NCI-H2227 (cell line): ENCODE measurements at regions not wholly inside any gene's neighbourhood (a gene's known extent, or its start where the extent isn't known, plus 50 kb on each side); places are given as distances from the start of the nearest gene placed in this dataset.
"Not testable (repeated sequence)": the region's sequence is repeated elsewhere in the genome, so short reads cannot be mapped to it uniquely, and the experiment has no call there.

Experiments
- DNase-seq: peaks from one replicate; lab custom pipeline; 2025; ENCODE audit not compliant: unreplicated experiment; lab: John Stamatoyannopoulos, UW

DNA sequence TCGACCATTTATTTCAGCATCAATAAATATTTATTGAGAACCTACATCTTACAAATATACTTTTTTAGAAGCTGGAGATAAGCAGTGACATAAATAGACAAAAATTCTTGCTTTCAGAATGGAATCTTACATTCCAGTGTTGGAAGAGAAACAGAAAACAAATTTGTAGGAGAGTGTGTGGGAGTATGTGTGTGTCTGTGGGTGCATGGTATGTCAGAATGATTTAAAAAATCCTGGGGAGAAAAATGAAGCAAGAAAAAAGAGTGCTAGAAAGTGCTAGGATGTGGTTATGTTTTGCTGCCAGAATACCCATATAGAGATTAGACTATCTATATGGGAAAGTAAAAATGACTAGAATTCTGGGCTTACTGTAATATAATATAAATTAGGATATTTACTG is 561.7 kb upstream of the SGO1 start:
- no peak for DNase-seq

DNA sequence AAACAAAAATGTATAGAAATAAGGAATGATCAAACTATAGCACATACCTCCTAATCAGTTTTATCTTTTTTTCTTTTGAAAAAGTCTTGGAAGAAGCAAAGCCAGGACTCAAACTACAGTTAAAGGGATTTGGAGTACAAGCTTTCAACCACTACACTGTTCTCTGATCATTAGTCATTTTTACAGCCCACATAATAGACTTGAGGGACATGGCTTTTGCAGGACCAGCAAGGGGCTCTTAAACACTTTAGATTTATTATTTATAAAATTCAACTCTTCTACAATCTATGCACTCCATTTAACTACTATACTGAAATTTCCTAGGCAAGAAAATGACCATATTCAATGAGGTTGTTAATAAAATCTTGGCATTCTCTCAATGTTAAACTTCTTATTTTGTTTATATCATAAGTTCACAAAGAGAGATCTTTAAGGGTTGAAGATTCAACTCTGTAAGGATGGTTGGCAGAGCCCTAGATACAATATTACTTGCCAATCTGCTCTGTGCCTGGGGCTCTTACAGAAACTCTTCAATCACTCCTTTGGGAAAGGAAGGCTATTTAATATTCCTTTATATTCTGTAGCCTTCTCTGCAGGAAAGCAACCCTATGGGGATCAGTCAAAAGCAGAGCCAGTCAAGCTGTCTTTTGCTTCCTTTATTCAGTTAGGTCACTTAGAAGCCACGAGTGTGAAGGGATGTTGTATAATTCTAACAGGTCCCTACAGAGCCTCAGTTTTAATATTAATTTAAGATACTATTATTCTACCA is 557.7 kb upstream of the SGO1 start:
- DNase-seq = no peak

DNA sequence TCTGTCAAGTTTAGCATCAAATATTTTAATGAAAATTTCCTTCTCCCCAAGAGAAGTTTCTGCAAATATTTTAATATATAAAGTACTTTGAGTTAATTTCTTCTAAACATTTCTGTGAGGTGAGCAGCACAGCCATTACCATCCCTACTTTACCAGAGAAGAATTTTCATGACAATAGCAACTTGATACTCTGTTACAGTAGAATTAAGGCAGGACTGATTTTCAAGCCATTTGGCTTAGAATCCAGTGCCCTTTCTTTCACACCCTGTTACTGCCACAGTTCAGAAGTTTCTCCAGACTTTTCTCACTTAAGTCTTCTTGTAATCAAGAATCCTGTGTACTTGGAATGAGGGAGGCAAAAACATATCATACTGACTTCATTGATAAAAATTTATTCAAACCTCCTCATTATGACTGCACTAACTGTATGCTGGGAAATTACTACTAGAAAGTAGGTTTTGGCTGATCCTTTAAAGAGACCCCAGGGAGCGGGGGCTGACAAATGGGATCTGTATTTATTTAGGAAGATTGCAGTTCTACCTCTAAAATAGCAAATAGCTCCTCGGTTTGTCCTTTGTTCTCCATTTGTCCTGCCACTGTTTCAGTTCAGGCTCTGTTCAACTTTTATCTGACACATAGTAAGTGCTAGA is 557.0 kb upstream of the SGO1 start:
- DNase-seq = no peak

GRCh38 chr3:20741381-20741780 is 555.4 kb upstream of the SGO1 start:
- no peak for DNase-seq

DNA sequence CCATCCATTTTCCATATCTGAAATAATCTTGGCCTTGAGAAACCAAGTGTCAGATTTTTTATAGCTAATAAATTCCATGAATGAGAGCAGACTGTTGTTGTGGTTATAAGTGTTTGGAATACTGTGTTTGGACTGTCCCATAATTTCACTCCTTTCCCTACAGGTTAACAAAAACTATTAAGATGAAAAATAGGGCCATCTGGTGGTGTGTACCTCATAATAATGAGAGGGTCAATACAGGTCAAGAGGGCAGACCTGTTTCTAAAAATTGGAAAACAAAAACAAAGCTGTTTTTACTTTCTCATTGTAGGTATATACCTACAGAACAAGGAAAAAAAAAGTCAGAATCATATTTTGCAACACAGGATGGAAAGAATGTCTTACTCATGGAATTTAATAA is 553.8 kb upstream of the SGO1 start:
- DNase-seq = no peak

GRCh38 chr3:20736287-20736852 is 550.4 kb upstream of the SGO1 start:
- DNase-seq = no peak

GRCh38 chr3:20729185-20729584 is 543.2 kb upstream of the SGO1 start:
- no peak for DNase-seq

DNA sequence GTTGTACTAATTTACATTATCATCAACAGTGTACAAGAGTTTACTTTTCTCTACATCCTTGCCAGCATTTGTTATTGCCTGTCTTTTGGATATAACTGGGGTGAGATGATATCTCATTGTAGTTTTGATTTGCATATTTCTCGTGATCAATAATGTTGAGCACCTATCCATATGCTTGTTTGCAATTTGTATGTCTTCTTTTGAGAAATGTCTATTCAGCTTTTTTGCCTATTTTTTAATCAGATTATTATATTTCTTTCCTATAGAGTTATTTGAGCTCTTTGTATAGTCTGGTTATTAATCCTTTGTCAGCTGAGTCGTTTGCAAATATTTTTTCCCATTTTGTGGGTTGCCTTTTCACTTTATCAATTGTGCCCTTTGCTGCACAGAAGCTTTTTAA is 540.8 kb upstream of the SGO1 start:
- no peak for DNase-seq

DNA sequence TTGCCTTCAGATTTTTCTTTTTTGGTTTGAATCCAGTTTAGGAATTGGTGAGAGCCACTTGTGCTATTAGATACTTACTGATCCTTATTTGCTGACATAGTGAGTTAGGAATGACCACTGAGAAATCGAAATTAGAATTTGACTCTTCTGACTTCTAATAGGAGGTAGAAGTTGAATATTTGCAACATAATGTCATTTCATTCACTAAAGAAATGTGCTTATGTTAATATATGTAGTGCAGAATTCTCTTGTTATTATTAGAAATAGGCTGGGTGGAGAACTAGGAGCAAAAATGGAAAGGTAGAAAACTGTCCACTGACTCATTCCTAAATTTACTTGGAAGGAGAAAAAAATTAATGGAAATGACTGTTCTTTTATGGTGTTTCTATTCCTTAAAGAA is 538.2 kb upstream of the SGO1 start:
- DNase-seq = no peak

DNA sequence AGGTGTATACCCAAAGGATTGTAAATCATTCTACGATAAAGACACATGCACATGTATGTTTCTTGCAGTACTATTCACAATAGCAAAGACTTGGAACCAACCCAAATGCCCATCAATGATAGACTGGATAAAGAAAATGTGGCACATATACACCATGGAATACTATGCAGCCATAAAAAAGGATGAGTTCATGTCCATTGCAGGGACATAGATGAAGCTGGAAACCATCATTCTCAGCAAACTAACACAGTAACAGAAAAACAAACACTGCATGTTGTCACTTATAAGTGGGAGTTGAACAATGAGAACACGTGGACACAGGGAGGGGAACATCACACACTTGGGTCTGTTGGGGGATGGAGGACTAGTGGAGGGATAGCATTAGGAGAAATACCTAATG is 530.4 kb upstream of the SGO1 start:
- DNase-seq = not testable (repeated sequence)

GRCh38 chr3:20701641-20702040 is 515.6 kb upstream of the SGO1 start:
- no peak for DNase-seq

DNA sequence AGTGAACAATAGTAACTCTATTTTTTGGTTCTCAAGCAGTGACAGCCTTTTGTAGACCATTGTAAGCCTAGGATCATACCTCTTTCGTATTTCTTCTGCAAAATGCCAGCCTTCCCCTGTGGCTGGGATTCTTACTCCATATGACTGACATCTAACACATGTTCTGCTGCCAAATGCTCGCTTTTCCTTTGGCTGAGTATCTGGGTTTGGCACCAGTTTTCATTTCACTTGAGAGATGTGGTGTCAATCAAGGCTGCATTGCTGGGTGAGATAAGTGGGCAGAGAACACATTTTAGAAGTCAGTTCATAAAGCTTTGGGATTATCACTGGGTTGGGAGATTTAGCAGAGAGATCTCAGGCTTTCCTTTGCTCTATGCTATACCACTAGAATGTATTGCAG is 514.7 kb upstream of the SGO1 start:
- DNase-seq = no peak

DNA sequence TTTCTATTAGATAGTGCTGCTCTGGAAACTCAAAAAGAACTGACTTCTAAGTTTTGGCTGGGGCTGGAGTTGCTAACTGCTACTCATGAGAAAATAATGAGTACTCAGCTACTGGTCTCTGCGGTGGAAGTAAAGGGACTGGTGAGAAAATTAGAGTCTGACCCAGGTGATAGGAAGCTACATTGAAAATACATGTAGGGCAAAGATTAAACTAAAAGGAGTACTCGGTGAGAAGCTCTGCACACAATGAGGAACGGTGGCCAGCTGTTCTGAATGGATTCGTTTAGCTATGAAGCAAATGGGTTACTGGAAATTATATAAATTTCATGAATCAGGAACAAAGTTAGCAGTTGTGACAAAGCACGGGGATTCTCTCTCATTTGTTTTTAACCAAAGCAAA is 512.9 kb upstream of the SGO1 start:
- DNase-seq = no peak

DNA sequence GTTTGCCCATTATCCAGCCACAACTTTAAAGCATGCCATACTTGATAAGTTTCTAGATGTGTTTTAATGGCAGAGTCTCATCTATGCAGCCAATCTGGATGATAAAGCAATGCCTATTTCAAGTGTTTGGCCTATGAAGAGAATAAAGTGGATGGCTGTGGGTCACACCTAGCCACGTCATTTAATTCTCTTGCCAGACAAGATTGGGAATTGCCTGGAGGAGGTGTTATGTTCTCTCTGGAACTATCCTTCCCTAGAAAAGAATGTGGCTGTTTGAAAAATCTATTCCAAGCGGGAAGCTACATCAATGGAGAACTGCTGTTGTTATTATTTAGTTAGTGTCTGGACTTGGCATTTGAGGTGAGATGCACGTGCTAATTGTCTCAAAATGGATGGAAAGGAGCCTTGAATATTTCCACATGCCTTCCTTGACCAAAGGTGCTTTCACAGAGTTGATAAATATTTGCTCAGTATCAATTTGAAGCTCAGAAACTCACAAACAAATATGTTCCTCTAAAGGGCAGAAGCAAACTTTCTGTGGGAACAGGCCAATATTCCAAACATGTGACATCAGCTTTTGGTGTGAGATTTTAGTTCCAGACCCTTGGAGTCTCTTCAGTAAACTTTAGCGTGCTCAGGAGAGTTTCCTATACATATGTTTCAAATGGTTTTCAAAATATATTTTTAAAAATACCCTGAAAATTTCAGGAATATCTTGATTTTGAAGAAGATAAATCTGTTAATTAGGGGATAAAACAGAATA is 510.6 kb upstream of the SGO1 start:
- DNase-seq = no peak

GRCh38 chr3:20692675-20693074 is 506.7 kb upstream of the SGO1 start:
- no peak for DNase-seq

- no peak for DNase-seq
Observed at GRCh38 chr3:20683910-20684309, 497.9 kb upstream of the SGO1 start.

- no peak for DNase-seq
Observed at GRCh38 chr3:20682573-20682972, 496.6 kb upstream of the SGO1 start.

DNA sequence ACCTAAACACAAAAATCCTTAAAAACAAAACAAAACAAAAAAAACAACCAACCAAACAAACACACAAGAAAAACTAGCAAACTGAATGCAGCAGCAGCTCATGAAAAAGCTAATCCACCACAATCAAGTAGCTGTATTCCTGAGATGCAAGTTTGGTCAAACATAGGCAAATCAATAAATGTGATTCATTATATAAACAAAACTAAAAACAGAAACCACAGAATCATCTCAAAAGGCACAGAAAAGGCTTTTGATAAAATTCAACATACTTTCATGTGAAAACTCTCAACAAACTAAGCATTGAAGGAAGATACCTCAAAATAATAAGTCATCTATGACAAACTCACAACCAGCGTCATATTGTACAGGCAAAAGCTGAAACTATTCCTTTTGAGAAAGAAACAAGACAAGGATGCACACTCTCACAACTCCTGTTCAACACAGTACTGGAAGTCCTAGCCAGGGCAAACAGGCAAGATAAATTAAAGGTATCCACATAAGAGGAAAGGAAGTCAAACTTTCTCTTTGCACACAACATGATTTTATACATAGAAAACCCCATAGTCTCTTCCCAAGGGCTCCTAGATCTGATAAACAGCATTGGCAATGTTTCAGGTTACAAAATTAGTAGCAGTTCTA is 495.1 kb upstream of the SGO1 start:
- no peak for DNase-seq

DNA sequence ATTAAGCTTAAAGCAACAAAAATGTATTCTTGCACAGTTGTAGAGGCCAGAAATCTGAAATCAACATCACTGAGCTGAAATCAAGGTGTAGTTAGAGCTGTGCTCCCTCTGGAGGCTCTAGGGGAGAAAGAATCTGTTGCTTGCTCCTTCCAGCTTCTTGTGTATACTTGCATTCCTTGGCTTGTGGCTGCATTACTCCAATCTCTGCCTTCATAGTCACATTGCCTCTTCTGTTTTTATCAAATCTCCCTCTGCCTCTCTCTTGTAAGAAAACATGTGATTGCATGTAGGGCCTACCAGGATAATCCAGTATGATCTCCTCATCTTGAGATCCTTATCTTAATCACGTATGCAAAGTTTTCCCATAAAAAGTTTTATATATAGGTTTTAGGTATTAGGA is 487.9 kb upstream of the SGO1 start:
- no peak for DNase-seq

- DNase-seq = no peak
Observed at GRCh38 chr3:20669675-20670074, 483.7 kb upstream of the SGO1 start.

- no peak for DNase-seq
Observed at GRCh38 chr3:20669184-20669583, 483.2 kb upstream of the SGO1 start.
